ENCODE measurements at regions not wholly inside any gene's neighbourhood (a gene's known extent, or its start where the extent isn't known, plus 50 kb on each side); places are given as distances from the start of the nearest gene placed in this dataset.

GRCh38 chr4:30182786-30183185, 537.4 kb upstream of the PCDH7 start:
- no peak for DNase-seq
- no peak overlapping the region for H3K27ac Mint-ChIP-seq
- H3K27me3 Mint-ChIP-seq (ENCODE audit: low read depth in 3 of 3), result no peaks in the 10 kb centered on the region
- WGBS (ENCODE audit: insufficient coverage), result no CpG with 5 or more reads among the region's 2 CpGs
- Histone ChIP-seq H3K4me2 (replicated peaks; ENCODE audit: extremely low read depth, low read length, poor library complexity, severe bottlenecking) (no peak overlapping the region), H3K27me3 (ENCODE audit: control insufficient read depth in 2 of 2, insufficient read depth in 2 of 2, low read length in 2 of 2) (no peaks in the 10 kb centered on the region), H3K4me3 (replicated peaks in 1 of 3; ENCODE audit: low read depth in 2 of 3, low read length in 3 of 3) (no peak overlapping the region), H3K4me1 (ENCODE audit: control insufficient read depth in 1 of 2, insufficient read depth in 2 of 2, low read length in 2 of 2) (no peaks in the 10 kb centered on the region), H3K79me2 (ENCODE audit: insufficient read depth, low read length) (no peaks in the 10 kb centered on the region), H3K27ac (ENCODE audit: low read depth in 1 of 2, low read length in 2 of 2) (no peak overlapping the region), H4K20me1 (ENCODE audit: insufficient read depth, low read length) (no peaks in the 10 kb centered on the region), H3K9ac (ENCODE audit: insufficient read depth, low read length, poor library complexity, severe bottlenecking) (no peak overlapping the region), H2AFZ (ENCODE audit: insufficient read depth, low read depth, low read length, poor library complexity, severe bottlenecking) (no peak overlapping the region), H3K9me3 (replicated peaks in 1 of 2; ENCODE audit: control insufficient read depth in 1 of 2, insufficient read depth in 1 of 2, low read length in 2 of 2) (peaks cover 0 to 5% of the 10 kb centered on the region in 2 donors), H3K36me3 (replicated peaks in 1 of 2; ENCODE audit: control insufficient read depth in 1 of 2, insufficient read depth in 2 of 2, low read length in 2 of 2) (no peaks in the 10 kb centered on the region)
- H3K4me3 Mint-ChIP-seq, result no peak overlapping the region
- H3K4me1 Mint-ChIP-seq, result no peaks in the 10 kb centered on the region
- peaks cover 0 to 9% (median 1%) of the 10 kb centered on the region in 7 donors for H3K9me3 Mint-ChIP-seq
- TF ChIP-seq, protein P1, sequence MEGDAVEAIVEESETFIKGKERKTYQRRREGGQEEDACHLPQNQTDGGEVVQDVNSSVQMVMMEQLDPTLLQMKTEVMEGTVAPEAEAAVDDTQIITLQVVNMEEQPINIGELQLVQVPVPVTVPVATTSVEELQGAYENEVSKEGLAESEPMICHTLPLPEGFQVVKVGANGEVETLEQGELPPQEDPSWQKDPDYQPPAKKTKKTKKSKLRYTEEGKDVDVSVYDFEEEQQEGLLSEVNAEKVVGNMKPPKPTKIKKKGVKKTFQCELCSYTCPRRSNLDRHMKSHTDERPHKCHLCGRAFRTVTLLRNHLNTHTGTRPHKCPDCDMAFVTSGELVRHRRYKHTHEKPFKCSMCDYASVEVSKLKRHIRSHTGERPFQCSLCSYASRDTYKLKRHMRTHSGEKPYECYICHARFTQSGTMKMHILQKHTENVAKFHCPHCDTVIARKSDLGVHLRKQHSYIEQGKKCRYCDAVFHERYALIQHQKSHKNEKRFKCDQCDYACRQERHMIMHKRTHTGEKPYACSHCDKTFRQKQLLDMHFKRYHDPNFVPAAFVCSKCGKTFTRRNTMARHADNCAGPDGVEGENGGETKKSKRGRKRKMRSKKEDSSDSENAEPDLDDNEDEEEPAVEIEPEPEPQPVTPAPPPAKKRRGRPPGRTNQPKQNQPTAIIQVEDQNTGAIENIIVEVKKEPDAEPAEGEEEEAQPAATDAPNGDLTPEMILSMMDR (IDR thresholded peaks at IDR 0.05), result no peak
- intact Hi-C loops (cut with micrococcal nuclease), result no loop called here
- H3K36me3 Mint-ChIP-seq, result no peaks in the 10 kb centered on the region

DNA sequence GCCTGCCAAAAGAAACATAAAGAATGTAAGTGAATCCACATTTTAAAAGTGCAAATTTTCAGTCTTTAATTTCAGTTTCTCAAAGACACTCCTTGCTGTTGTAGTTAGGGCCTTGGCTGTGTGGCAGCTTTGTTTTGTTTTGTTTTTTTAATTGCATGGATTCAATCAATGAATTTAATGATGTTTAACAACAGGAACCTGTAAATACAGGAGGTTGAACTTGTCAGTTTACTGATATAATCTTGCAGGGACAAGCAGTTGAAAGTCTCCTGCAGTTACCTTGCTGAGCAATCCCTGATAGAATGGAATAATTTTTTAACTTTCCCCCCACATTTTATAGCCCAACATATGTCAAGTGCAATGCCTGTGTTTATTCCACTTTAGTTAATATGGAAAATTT, 528.3 kb upstream of the PCDH7 start:
- Mint-ChIP-seq H3K4me1 (no peaks in the 10 kb centered on the region), H3K4me3 (no peak overlapping the region), H3K27ac (no peak overlapping the region), H3K9me3 (peaks cover 0 to 7% (median 0%) of the 10 kb centered on the region in 7 donors), H3K36me3 (no peaks in the 10 kb centered on the region), H3K27me3 (ENCODE audit: low read depth in 3 of 3) (no peaks in the 10 kb centered on the region)
- no peak overlapping the region for H3K9ac ChIP-seq (ENCODE audit: insufficient read depth, low read length, poor library complexity, severe bottlenecking)
- TF ChIP-seq, protein P1 (IDR thresholded peaks at IDR 0.05), result no peak
- H4K20me1 ChIP-seq (ENCODE audit: insufficient read depth, low read length), result no peaks in the 10 kb centered on the region
- no peak for DNase-seq
- no peak overlapping the region for H3K27ac ChIP-seq (ENCODE audit: low read depth in 1 of 2, low read length in 2 of 2)
- H3K36me3 ChIP-seq (replicated peaks in 1 of 2; ENCODE audit: control insufficient read depth in 1 of 2, insufficient read depth in 2 of 2, low read length in 2 of 2), result no peaks in the 10 kb centered on the region
- H2AFZ ChIP-seq (ENCODE audit: insufficient read depth, low read depth, low read length, poor library complexity, severe bottlenecking), result no peak overlapping the region
- no peak overlapping the region for H3K4me3 ChIP-seq (replicated peaks in 1 of 3; ENCODE audit: low read depth in 2 of 3, low read length in 3 of 3)
- no peaks in the 10 kb centered on the region for H3K27me3 ChIP-seq (ENCODE audit: control insufficient read depth in 2 of 2, insufficient read depth in 2 of 2, low read length in 2 of 2)
- H3K79me2 ChIP-seq (ENCODE audit: insufficient read depth, low read length), result no peaks in the 10 kb centered on the region
- intact Hi-C loops (cut with micrococcal nuclease), result no loop called here
- no peaks in the 10 kb centered on the region for H3K4me1 ChIP-seq (ENCODE audit: control insufficient read depth in 1 of 2, insufficient read depth in 2 of 2, low read length in 2 of 2)
- no peak overlapping the region for H3K4me2 ChIP-seq (replicated peaks; ENCODE audit: extremely low read depth, low read length, poor library complexity, severe bottlenecking)
- H3K9me3 ChIP-seq (replicated peaks in 1 of 2; ENCODE audit: control insufficient read depth in 1 of 2, insufficient read depth in 1 of 2, low read length in 2 of 2), result peaks cover 0 to 3% of the 10 kb centered on the region in 2 donors

All from CD14-positive monocyte (primary cell).